ENCODE measurements at regions not wholly inside any gene's neighbourhood (a gene's known extent, or its start where the extent isn't known, plus 50 kb on each side); places are given as distances from the start of the nearest gene placed in this dataset.

DNA sequence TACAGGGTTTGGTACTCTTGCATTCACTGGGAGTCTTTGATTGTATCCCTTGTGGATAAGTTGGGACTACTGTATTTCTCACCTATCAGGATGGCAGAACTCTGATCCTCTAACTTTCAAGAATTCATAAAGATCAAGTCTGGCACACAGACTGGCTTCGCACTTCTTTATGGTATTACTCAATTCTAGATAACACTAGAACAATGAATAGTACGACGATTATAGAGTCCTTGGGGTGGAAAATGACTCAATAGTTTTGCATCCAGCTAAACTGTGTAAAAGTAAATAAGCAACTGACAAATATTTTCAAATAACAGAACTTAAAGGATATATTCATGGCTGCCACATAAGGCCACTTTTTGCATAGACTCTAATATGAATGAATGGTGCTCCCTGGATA lies 103.4 kb upstream of the MEX3C start:
- POLR2A ChIA-PET = no interaction called here
- no peak overlapping the region for H3K4me3 ChIP-seq
- no peaks in the 10 kb centered on the region for H3K4me1 ChIP-seq
- TF ChIP-seq RCOR1 (IDR thresholded peaks at IDR 0.05; ENCODE audit: low read depth, low read length) (no peak), PHF8 (IDR thresholded peaks at IDR 0.05; ENCODE audit: borderline replicate concordance, low read depth) (no peak), SREBF2 (IDR thresholded peaks at IDR 0.05) (no peak), CEBPB (IDR thresholded peaks at IDR 0.05) (no peak), NFE2L2 (conservative IDR thresholded peaks at IDR 0.05; ENCODE audit: low read length) (no peak), HOXB13 (CRISPR knock-in tag; IDR thresholded peaks at IDR 0.05; ENCODE audit: low read depth) (no peak), CHD4 (IDR thresholded peaks at IDR 0.05; ENCODE audit: borderline replicate concordance) (no peak), RARB (CRISPR knock-in tag; IDR thresholded peaks at IDR 0.05) (no peak)
- TF ChIP-seq, protein P1, sequence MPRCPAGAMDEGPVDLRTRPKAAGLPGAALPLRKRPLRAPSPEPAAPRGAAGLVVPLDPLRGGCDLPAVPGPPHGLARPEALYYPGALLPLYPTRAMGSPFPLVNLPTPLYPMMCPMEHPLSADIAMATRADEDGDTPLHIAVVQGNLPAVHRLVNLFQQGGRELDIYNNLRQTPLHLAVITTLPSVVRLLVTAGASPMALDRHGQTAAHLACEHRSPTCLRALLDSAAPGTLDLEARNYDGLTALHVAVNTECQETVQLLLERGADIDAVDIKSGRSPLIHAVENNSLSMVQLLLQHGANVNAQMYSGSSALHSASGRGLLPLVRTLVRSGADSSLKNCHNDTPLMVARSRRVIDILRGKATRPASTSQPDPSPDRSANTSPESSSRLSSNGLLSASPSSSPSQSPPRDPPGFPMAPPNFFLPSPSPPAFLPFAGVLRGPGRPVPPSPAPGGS (IDR thresholded peaks at IDR 0.05) = no peak
- H3K4me2 ChIP-seq = no peak overlapping the region
- H3K27ac ChIP-seq = no peak overlapping the region
- ATAC-seq (no peak), DNase-seq (ENCODE audit: low read depth in 1 of 2, low spot score in 1 of 2) (no peak), FAIRE-seq (no peak)
- CTCF ChIA-PET = no interaction called here
- WGBS (ENCODE audit: missing lambda C conversion rate) = 42% methylated on average over 3 of the region's 3 CpGs
- no peaks in the 10 kb centered on the region for H3K9me3 ChIP-seq

DNA sequence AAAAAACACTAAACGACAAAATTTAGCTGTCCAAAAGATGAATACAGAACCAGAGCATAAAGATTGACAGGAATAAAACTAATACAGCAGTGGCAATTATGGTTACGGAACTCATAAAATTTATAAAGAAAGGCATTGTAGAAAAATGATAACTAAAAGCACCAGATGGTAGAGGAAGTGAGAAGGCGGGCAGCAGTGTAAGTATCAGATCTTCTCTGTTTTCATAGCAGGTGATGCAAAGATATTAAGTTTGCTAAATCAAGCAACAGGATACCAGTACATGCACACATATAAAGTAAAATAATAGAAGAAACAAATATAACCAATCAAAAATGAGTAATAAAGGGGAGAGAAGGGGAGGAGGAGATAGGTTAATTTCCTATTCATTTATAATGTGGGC lies 103.9 kb upstream of the MEX3C start:
- FAIRE-seq = no peak

DNA sequence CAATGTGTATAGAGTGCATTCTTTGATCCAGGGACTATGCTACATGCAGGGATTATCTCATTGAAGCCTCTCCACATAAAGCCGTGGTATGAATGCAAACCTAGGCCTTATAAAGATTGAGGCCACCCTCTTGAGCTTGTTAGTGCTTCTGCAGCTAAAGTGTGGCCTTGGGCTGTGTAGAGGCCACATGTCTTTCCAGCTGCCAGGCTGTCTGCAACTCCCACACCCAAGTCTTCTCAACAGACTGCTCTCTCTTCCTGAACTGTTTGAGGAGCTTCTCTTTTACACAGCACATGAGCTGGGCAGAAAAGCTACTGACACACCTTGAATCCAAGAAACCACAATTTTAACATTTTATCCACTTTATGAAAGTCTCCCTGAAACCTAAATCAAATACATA lies 119.2 kb upstream of the MEX3C start:
- Histone ChIP-seq H3K27ac (no peak overlapping the region), H3K4me3 (no peak overlapping the region), H3K4me2 (no peak overlapping the region), H3K4me1 (no peaks in the 10 kb centered on the region), H3K9me3 (no peaks in the 10 kb centered on the region)
- ATAC-seq (no peak), FAIRE-seq (no peak), DNase-seq (ENCODE audit: low read depth in 1 of 2, low spot score in 1 of 2) (no peak)
- TF ChIP-seq MAFK (IDR thresholded peaks at IDR 0.05; ENCODE audit: partially characterized antibody) (no peak), KDM5A (IDR thresholded peaks at IDR 0.05) (no peak), ZNF302 (CRISPR knock-in tag; IDR thresholded peaks at IDR 0.05) (no peak), JUNB (IDR thresholded peaks at IDR 0.05) (no peak), POLR2A (IDR thresholded peaks at IDR 0.05; ENCODE audit: low read length) (no peak), CBX8 (IDR thresholded peaks at IDR 0.05) (no peak), ZFP36 (IDR thresholded peaks at IDR 0.05; ENCODE audit: borderline replicate concordance, partially characterized antibody) (no peak), RARB (CRISPR knock-in tag; IDR thresholded peaks at IDR 0.05) (no peak), GATA3 (IDR thresholded peaks at IDR 0.05; ENCODE audit: borderline replicate concordance) (no peak), BHLHE40 (IDR thresholded peaks at IDR 0.05; ENCODE audit: low read depth, low read length) (no peak), TFCP2L1 (CRISPR knock-in tag; IDR thresholded peaks at IDR 0.05) (no peak)
- TF ChIP-seq, protein P2, sequence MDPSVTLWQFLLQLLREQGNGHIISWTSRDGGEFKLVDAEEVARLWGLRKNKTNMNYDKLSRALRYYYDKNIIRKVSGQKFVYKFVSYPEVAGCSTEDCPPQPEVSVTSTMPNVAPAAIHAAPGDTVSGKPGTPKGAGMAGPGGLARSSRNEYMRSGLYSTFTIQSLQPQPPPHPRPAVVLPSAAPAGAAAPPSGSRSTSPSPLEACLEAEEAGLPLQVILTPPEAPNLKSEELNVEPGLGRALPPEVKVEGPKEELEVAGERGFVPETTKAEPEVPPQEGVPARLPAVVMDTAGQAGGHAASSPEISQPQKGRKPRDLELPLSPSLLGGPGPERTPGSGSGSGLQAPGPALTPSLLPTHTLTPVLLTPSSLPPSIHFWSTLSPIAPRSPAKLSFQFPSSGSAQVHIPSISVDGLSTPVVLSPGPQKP (IDR thresholded peaks at IDR 0.05; ENCODE audit: low read depth, low read length) = no peak
- TF ChIP-seq, protein P3, sequence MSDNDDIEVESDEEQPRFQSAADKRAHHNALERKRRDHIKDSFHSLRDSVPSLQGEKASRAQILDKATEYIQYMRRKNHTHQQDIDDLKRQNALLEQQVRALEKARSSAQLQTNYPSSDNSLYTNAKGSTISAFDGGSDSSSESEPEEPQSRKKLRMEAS (IDR thresholded peaks at IDR 0.05) = no peak
- TF ChIP-seq, protein P1 (IDR thresholded peaks at IDR 0.05) = no peak
- ChIA-PET POLR2A (no interaction called here), CTCF (no interaction called here)
- 11% methylated on average over 1 of the region's 1 CpG for WGBS (ENCODE audit: missing lambda C conversion rate)

More for the DNA sequence above, 103.9 kb upstream of the MEX3C start:
- no peak overlapping the region for H3K4me2 ChIP-seq
- ATAC-seq (no peak), DNase-seq (ENCODE audit: low read depth in 1 of 2, low spot score in 1 of 2) (no peak)
- TF ChIP-seq FOSL2 (IDR thresholded peaks at IDR 0.05) = no peak
- TF ChIP-seq FOSL2 (CRISPR knock-in tag; IDR thresholded peaks at IDR 0.05) = no peak
- TF ChIP-seq POLR2A (IDR thresholded peaks at IDR 0.05; ENCODE audit: low read length) = no peak
- TF ChIP-seq, protein P4, sequence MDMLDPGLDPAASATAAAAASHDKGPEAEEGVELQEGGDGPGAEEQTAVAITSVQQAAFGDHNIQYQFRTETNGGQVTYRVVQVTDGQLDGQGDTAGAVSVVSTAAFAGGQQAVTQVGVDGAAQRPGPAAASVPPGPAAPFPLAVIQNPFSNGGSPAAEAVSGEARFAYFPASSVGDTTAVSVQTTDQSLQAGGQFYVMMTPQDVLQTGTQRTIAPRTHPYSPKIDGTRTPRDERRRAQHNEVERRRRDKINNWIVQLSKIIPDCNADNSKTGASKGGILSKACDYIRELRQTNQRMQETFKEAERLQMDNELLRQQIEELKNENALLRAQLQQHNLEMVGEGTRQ (IDR thresholded peaks at IDR 0.05) = no peak
- no peak for TF ChIP-seq RAD21 (conservative IDR thresholded peaks at IDR 0.05 in 1 of 2, IDR thresholded peaks at IDR 0.05 in 1 of 2)
- no peak for TF ChIP-seq EHMT2 (IDR thresholded peaks at IDR 0.05; ENCODE audit: low read depth)
- TF ChIP-seq CEBPB (IDR thresholded peaks at IDR 0.05) = no peak
- no peak for TF ChIP-seq HOXB5 (CRISPR knock-in tag; IDR thresholded peaks at IDR 0.05)
- no peaks in the 10 kb centered on the region for H3K9me3 ChIP-seq
- no peak overlapping the region for H3K4me3 ChIP-seq
- no peak overlapping the region for H3K27ac ChIP-seq
- no peaks in the 10 kb centered on the region for H3K4me1 ChIP-seq
- CTCF ChIA-PET = no interaction called here
- POLR2A ChIA-PET = no interaction called here
- 80% methylated on average over 3 of the region's 3 CpGs for WGBS (ENCODE audit: missing lambda C conversion rate)

Data from A549 (cell line).